GF-D8 (cell line): ENCODE measurements at regions not wholly inside any gene's neighbourhood (a gene's known extent, or its start where the extent isn't known, plus 50 kb on each side); places are given as distances from the start of the nearest gene placed in this dataset.
"Not testable (repeated sequence)": the region's sequence is repeated elsewhere in the genome, so short reads cannot be mapped to it uniquely, and the experiment has no call there.

ENCODE experiments used
- DNase-seq: peaks from one replicate; lab custom pipeline; 2025; lab: John Stamatoyannopoulos, UW

- no peak for DNase-seq
Observed at GRCh38 chr6:112579601-112580000, 232.5 kb downstream of the RFPL4B start.

- DNase-seq, result no peak
Observed at GRCh38 chr6:112581015-112581414, 233.9 kb downstream of the RFPL4B start.

DNA sequence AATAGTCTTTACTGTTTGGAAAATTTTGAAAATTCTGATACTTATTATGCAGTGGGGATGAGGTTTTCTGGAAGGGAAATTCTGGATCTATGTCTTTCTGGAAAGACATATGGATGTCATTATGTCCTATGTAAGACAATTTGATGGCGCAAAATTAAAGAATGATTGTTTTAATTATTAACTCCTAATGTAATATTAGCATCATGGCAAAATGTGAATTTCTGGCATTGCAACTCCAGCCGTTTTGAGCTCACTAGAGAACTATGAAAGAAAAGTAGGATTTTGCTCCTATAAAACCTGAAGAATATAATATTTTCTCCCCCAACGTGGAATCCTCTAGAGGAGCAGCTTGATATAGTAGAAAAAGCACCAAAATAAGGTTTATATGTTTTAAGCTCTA lies 243.2 kb downstream of the RFPL4B start:
- DNase-seq, result no peak

DNA sequence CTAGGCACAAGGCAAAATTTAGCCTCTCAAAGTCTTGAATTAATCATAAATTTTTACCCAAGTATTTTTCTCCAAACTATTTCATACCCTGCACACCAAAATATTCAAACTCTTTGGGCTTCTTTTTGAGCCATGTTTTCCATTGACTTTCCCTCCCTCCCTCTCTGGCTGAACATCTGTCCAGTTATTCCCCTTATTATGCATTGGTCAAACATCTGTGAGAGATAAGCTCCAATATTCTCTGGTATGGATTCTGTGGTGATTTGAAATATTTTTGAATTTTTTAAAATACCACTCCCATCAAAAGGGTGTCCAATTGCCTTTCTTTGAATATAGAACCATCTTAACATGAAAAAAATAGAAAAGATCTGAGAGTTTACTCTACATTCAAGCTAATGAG lies 244.2 kb downstream of the RFPL4B start:
- no peak for DNase-seq

DNA sequence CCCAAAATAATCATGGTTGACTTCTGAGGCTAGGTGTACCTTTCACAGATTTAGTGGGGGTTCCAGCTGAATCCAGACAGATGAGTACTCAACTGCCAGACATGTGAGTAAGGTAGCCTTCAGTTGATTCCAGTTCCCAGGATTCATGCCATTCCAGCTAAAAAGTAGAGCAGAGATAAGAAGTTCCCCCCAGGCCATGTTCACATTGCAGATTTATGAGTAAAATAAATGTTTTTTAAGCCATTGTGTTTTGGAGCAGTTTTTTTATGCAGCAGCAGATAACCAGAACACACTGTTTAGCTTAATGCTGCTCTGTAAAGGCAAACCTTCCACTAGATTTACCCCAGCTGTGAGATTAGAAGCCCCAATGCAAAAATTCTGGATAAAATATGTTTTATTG lies 245.0 kb downstream of the RFPL4B start:
- DNase-seq, result no peak

- DNase-seq, result no peak
Observed at GRCh38 chr6:112594886-112595594, 247.9 kb downstream of the RFPL4B start.

GRCh38 chr6:112595841-112596240 lies 248.7 kb downstream of the RFPL4B start:
- DNase-seq, result no peak

- DNase-seq, result no peak
Observed at GRCh38 chr6:112597176-112597575, 250.0 kb downstream of the RFPL4B start.

DNA sequence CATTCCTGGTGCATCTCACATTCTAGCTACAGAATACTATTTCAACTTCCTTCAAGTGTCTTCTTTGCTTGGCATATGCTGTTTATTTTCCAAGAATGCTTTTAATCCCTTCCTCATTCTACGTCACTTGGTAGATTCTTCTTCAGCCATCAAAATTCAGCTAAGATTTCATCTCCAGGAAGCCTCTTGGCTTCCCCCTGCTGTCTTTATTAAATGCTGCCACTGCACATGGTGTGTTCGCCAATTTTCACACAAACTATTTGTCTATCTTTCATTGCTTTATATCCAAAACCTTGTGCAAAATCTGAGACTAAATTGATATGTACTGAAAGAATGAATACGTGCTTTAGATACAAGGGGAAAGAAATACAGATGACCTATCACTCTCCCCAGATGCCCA lies 253.0 kb downstream of the RFPL4B start:
- DNase-seq, result no peak

DNA sequence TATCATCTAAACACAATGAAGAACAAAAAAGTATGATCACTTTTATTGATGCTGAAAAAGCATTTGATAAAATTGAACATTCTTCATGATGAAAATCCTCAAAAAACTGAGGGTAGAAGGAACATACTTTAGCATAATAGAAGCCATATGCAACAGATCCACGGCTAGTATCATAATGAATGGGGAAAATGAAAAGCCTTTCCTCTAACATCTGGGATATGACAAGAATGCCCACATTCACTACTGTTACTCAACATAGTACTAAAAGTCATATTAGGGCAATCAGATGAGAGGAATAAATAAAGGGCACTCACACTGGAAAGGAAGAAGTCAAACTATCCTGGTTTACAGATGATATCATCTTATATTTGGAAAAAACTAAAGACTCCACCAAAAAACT lies 256.6 kb downstream of the RFPL4B start:
- DNase-seq, result no peak

DNA sequence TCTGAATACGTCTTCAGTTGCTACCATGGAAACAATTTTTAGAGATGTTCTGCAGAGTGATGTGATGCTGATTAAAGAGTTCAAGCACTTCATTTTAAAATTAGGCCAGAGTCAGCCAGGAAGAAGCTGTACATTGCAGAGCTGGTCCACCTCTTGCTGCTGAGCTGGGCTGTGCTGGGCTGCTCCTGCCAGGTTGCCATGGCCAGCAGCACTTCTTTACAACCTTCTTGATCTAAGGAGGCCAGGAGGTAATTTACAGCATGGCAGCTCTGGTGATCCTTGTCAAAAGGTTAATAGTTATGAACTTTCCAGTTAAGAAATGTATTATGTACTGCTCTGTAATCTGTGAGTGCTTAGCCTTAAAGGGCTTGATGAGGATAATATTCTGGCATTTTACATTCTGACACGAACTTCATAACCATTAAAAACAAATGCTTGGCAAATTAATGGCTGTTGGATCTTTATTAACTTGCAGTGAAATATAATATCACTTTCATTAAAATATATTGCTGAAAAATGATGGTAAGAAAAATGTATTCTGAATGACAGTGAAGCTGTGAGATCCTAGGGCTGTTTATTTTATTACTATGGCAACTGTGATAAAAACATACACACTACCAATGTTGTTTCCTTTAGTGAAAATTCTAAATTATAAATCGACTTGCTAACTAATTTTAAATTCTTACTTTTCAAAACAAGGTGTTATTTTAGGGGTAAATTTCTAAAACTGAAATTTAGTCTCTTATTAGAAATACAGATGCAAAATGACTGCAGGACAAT lies 259.7 kb downstream of the RFPL4B start:
- DNase-seq, result no peak

- not testable (repeated sequence) for DNase-seq
Observed at GRCh38 chr6:112608925-112609324, 261.8 kb downstream of the RFPL4B start.

- no peak for DNase-seq
Observed at GRCh38 chr6:112613410-112613809, 266.3 kb downstream of the RFPL4B start.

DNA sequence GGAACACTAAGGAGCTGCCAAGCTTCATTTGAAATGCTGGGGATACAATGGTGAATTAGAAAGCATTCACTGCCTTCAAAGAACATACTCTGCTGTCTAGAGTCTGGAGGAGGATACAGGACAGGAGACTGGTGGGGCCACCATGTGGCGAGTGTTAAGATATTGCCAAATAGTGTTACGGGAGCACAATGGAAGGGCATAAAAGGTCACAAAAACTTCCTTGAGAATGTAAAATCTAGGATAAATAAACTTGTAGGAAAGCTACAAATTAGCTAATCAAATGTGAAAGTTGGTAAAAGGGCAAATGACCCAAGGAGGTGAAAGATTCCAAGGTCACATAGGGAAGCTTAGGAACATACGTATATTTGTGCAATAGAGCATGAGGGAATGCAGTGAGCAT lies 271.7 kb downstream of the RFPL4B start:
- no peak for DNase-seq

DNA sequence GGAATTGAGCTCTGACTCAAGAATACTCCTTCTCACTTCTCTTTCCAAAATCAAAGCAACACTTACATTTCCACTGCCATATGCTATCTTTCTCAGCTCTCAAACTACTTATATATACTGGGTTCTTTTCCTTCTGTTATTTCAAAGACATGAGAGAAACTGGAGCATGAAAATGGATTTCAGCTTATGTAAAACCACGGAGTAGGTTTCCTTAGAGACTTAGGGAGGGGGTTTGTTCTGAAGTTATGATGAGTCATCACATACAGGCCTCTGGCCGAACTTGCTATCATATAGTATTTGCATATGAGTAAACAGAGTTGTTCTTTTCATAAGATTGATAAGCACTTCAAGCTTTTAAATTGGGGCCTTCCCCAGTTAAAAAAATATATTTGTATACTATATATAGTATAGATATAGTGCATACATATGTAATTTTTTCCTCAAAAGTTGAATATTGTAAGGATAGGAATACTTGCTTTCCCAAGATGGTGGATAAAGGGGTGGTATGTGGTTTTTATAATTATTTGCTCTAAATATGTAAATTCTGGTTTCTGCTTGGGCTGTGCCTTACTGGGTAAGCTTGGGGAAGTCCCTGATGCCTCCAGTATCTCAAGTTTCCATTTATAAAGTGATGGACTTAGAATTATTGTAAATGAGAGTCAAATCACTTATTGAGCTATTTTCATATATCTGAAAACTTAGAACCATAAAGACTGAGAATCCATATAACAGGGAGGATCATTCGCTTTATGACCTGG lies 273.9 kb downstream of the RFPL4B start:
- no peak for DNase-seq

DNA sequence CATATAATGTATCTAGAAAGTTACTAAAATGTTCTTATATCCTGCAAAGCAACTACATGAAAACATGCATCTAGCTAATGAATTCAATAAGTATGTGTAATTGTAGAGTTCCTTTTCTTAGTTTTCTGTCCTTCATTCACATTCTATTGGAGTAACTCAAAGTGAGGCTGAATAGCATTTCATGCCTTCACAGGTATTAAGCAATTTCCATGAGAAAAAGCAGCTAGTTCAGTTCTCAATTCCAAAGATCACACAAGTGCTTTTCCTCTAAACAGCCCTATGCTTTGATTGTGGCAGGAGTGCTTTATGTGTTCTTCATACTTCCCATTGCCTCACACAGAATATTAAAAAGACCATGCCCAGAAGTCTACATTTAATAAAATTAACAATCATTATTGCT lies 274.9 kb downstream of the RFPL4B start:
- DNase-seq, result no peak

DNA sequence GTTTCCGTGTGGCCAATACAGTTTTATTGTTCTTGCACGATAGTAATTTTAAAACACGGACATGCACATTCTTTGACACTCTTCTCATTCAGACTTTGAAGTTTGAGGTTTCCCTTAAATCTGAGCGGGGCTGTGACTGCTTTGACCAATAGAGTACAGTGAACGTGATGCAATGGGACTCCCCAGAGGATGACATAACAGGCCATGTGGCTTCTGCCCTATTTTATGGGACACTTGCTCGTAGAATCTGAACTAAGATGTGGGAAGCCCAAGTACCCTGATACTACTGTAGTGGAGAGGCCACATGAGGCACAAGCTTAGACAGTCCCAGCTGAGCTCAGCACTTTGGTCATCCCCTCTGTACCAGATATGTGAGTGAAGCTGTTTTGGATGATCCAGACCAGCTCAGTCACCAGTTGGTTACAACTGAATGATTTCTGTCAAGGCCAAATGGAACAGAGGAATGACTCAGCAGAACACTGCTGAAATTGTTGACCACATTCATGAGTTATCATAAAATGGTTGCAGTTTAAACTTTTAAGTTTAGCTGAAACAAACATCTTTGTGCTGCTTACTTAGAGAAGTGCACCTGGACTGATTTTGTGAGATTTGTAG lies 279.4 kb downstream of the RFPL4B start:
- no peak for DNase-seq

DNA sequence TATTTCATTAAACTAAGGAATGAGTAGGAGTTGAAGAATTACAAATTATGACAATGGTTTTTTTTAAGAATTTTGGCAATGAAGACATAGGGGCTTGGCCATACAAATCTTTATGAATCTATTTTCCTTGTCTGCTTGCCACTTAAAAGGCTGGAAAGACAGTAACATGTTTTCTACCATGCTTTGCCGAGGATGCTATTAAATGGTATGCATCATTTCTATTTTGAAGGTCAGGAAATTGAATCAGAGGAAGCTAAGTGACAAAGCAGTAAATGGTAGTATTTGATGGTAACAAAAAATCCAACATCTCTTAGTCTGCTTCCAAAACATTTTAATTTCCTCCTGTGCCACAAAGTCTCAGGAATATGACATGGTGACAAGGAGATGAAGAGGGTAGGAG lies 287.2 kb downstream of the RFPL4B start:
- DNase-seq, result no peak

- DNase-seq, result no peak
Observed at GRCh38 chr6:112636650-112637262, 289.6 kb downstream of the RFPL4B start.

DNA sequence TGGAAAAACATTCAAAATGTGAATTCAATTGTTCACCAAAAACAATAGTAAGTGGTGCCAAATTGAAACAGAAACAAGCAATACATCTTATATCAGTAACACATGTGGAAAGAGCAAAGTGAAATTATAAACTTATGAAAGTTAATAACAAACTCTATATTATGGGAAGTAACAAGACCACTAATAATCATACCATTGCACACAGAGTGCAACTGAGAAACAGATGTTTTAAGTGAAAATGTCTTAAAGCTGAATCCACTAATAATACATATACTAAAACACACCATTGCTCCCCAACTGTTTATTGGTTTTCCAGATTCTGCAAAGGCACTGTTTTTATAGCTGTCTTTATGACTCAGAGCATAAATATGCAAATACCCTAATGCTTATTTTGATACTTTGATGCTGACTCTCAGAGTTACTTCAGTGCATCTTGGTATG lies 292.3 kb downstream of the RFPL4B start:
- DNase-seq, result no peak

DNA sequence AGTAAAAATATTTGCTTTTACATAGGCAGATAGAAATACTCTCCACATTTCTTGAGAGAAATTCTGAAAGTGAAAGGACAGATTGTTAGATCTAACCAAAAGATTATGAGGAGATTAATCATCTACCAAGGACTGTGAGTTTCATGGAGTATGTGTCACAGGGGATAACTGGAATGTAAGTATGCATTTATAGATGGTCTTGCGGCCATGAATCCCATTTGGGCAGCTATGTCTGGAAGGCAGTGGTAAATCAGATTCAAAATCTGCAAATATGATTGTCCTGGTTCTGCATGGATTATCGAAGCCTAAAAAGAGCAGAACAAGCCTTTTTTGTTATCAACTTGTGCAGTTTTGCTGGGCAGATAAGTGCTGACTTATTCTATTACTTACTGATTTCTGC lies 293.8 kb downstream of the RFPL4B start:
- no peak for DNase-seq

- no peak for DNase-seq
Observed at GRCh38 chr6:112649853-112650252, 302.7 kb downstream of the RFPL4B start.
